ENCODE measurements at regions not wholly inside any gene's neighbourhood (a gene's known extent, or its start where the extent isn't known, plus 50 kb on each side); places are given as distances from the start of the nearest gene placed in this dataset.

GRCh38 chr2:6497048-6497447, 368.7 kb downstream of the CMPK2 start:
- no peaks in the 10 kb centered on the region for H3K9me2 ChIP-seq (replicated peaks; ENCODE audit: low read length)
- H3K4me2 ChIP-seq (ENCODE audit: low read length), result no peak overlapping the region
- TF ChIP-seq EZH2phosphoT487 (IDR thresholded peaks at IDR 0.05; ENCODE audit: borderline replicate concordance, low read length) (no peak), EZH2 (IDR thresholded peaks at IDR 0.05; ENCODE audit: low read length, unreplicated experiment) (no peak)
- TF ChIP-seq, protein P1, sequence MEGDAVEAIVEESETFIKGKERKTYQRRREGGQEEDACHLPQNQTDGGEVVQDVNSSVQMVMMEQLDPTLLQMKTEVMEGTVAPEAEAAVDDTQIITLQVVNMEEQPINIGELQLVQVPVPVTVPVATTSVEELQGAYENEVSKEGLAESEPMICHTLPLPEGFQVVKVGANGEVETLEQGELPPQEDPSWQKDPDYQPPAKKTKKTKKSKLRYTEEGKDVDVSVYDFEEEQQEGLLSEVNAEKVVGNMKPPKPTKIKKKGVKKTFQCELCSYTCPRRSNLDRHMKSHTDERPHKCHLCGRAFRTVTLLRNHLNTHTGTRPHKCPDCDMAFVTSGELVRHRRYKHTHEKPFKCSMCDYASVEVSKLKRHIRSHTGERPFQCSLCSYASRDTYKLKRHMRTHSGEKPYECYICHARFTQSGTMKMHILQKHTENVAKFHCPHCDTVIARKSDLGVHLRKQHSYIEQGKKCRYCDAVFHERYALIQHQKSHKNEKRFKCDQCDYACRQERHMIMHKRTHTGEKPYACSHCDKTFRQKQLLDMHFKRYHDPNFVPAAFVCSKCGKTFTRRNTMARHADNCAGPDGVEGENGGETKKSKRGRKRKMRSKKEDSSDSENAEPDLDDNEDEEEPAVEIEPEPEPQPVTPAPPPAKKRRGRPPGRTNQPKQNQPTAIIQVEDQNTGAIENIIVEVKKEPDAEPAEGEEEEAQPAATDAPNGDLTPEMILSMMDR (conservative IDR thresholded peaks at IDR 0.05; ENCODE audit: low read depth, low read length), result no peak
- no peaks in the 10 kb centered on the region for H3K4me1 ChIP-seq (ENCODE audit: insufficient read depth, low read length)
- no peaks in the 10 kb centered on the region for H3K36me3 ChIP-seq (ENCODE audit: low read depth, low read length)
- no TSS peak for BruUV-seq (replicated peaks)
- H3K9ac ChIP-seq (ENCODE audit: low read length), result no peak overlapping the region
- POLR2A ChIA-PET (ENCODE audit: unreplicated experiment), result no interaction called here
- no peaks in the 10 kb centered on the region for H3K9me3 ChIP-seq (ENCODE audit: low read length)
- no peaks in the 10 kb centered on the region for H3F3A ChIP-seq (ENCODE audit: low read length, unreplicated experiment)
- ATAC-seq, result no peak
- H3K27ac ChIP-seq (ENCODE audit: low read length), result no peak overlapping the region
- CTCF ChIA-PET, result no interaction called here
- intact Hi-C loops (cut with micrococcal nuclease), result no loop called here
- no peaks in the 10 kb centered on the region for H3K79me2 ChIP-seq (ENCODE audit: low read length)
- DNase-seq, result no peak
- no peaks in the 10 kb centered on the region for H4K20me1 ChIP-seq (ENCODE audit: low read length)
- no peak overlapping the region for H2AFZ ChIP-seq (ENCODE audit: low read length)
- no peak overlapping the region for H3K4me3 ChIP-seq (ENCODE audit: low read length)
- H3K27me3 ChIP-seq (ENCODE audit: low read length), result no peaks in the 10 kb centered on the region

DNA sequence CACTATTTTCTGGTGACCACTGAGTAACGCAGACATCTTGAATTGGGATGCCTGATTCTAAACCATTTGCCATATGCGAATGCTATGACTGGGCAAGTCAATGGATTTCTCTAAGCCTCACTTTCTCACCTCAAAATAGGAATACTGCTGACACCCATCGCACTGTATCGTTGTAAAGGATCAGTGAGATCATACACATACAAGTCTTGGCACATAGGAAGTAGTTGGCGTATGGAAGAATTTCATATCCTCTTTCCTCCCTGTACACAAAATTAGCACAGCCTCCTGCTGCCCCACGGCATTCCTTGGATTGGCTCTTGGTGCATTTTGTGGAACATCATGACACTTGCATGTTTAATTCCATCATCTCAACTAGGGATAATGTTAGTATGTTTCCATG, 366.9 kb downstream of the CMPK2 start:
- intact Hi-C loops (cut with micrococcal nuclease), result no loop called here
- DNase-seq (no peak), ATAC-seq (no peak)
- no TSS peak for BruUV-seq (replicated peaks)
- no peaks in the 10 kb centered on the region for H3K36me3 ChIP-seq (ENCODE audit: low read depth, low read length)
- H4K20me1 ChIP-seq (ENCODE audit: low read length), result no peaks in the 10 kb centered on the region
- H3K79me2 ChIP-seq (ENCODE audit: low read length), result no peaks in the 10 kb centered on the region
- no peak overlapping the region for H3K4me3 ChIP-seq (ENCODE audit: low read length)
- TF ChIP-seq, protein P1 (conservative IDR thresholded peaks at IDR 0.05; ENCODE audit: low read depth, low read length), result no peak
- no peak for TF ChIP-seq EZH2 (IDR thresholded peaks at IDR 0.05; ENCODE audit: low read length, unreplicated experiment)
- TF ChIP-seq EZH2phosphoT487 (IDR thresholded peaks at IDR 0.05; ENCODE audit: borderline replicate concordance, low read length), result no peak
- ChIA-PET CTCF (no interaction called here), POLR2A (ENCODE audit: unreplicated experiment) (no interaction called here)
- no peaks in the 10 kb centered on the region for H3K4me1 ChIP-seq (ENCODE audit: insufficient read depth, low read length)
- H3K9ac ChIP-seq (ENCODE audit: low read length), result no peak overlapping the region
- H3K9me3 ChIP-seq (ENCODE audit: low read length), result no peaks in the 10 kb centered on the region
- no peaks in the 10 kb centered on the region for H3F3A ChIP-seq (ENCODE audit: low read length, unreplicated experiment)
- H3K27ac ChIP-seq (ENCODE audit: low read length), result no peak overlapping the region
- no peak overlapping the region for H2AFZ ChIP-seq (ENCODE audit: low read length)
- H3K9me2 ChIP-seq (replicated peaks; ENCODE audit: low read length), result no peaks in the 10 kb centered on the region
- H3K27me3 ChIP-seq (ENCODE audit: low read length), result no peaks in the 10 kb centered on the region
- no peak overlapping the region for H3K4me2 ChIP-seq (ENCODE audit: low read length)

- Histone ChIP-seq H3K9ac (ENCODE audit: low read length) (no peak overlapping the region), H3K79me2 (ENCODE audit: low read length) (no peaks in the 10 kb centered on the region), H3K4me2 (ENCODE audit: low read length) (no peak overlapping the region), H3K36me3 (ENCODE audit: low read depth, low read length) (no peaks in the 10 kb centered on the region), H3F3A (ENCODE audit: low read length, unreplicated experiment) (no peaks in the 10 kb centered on the region), H3K9me3 (ENCODE audit: low read length) (no peaks in the 10 kb centered on the region), H3K27ac (ENCODE audit: low read length) (no peak overlapping the region), H3K4me3 (ENCODE audit: low read length) (no peak overlapping the region), H3K9me2 (replicated peaks; ENCODE audit: low read length) (no peaks in the 10 kb centered on the region), H4K20me1 (ENCODE audit: low read length) (no peaks in the 10 kb centered on the region), H3K27me3 (ENCODE audit: low read length) (no peaks in the 10 kb centered on the region), H2AFZ (ENCODE audit: low read length) (no peak overlapping the region), H3K4me1 (ENCODE audit: insufficient read depth, low read length) (no peaks in the 10 kb centered on the region)
- ATAC-seq, result no peak
- intact Hi-C loops (cut with micrococcal nuclease), result no loop called here
- DNase-seq, result no peak
- POLR2A ChIA-PET (ENCODE audit: unreplicated experiment), result no interaction called here
- TF ChIP-seq EZH2phosphoT487 (IDR thresholded peaks at IDR 0.05; ENCODE audit: borderline replicate concordance, low read length) (no peak), EZH2 (IDR thresholded peaks at IDR 0.05; ENCODE audit: low read length, unreplicated experiment) (no peak)
- TF ChIP-seq, protein P1 (conservative IDR thresholded peaks at IDR 0.05; ENCODE audit: low read depth, low read length), result no peak
- no TSS peak for BruUV-seq (replicated peaks)
- CTCF ChIA-PET, result no interaction called here
Observed at GRCh38 chr2:6499691-6500090, 366.0 kb downstream of the CMPK2 start.
